GM12878 (cell line): ENCODE measurements at regions not wholly inside any gene's neighbourhood (a gene's known extent, or its start where the extent isn't known, plus 50 kb on each side); places are given as distances from the start of the nearest gene placed in this dataset.

ENCODE experiments used
- ATAC-seq: fragments of 200-7000 bp; cut with Tn5 transposase; 3 replicates; pipeline ENCODE4 v1.9.1; 2020; ENCODE audit warnings: mild to moderate bottlenecking, moderate library complexity
- BruUV-seq: library from RNA; stranded (reverse); fragments of 400-500 nt; replicated peaks from 2 replicates; lab custom pipeline; 2021; lab: Mats Ljungman, UMichigan
- CTCF ChIA-PET: fragments of 300-600 bp; sonication (Branson Sonifier 250); formaldehyde crosslinking; extraction: SDS; loops from one replicate; lab custom pipeline; 2021; ENCODE audit warnings: inconsistent platforms; lab: Yijun Ruan, JAX
- POLR2A ChIA-PET: fragments of 350-600 bp; formaldehyde crosslinking; extraction: SDS; loops from one replicate; lab custom pipeline; 2021; ENCODE audit warnings: inconsistent platforms; lab: Charles Lee
- RAD21 ChIA-PET: fragments of 300-600 bp; sonication (Branson Sonifier 250); formaldehyde crosslinking; loops from one replicate; lab custom pipeline; 2023; ENCODE audit warnings: antibody characterized with exemption; ENCODE audit not compliant: unreplicated experiment; lab: Charles Lee
- SMC1A ChIA-PET: fragments of 300-600 bp; sonication (Branson Sonifier 250); formaldehyde crosslinking; loops from one replicate; lab custom pipeline; 2023; ENCODE audit not compliant: unreplicated experiment, uncharacterized antibody; lab: Charles Lee
- DNase-seq: peaks from one replicate; pipeline ENCODE4 v3.0.0-alpha.2; 2011; ENCODE audit warnings: low read depth, low spot score
- FAIRE-seq: peaks from 3 replicates; lab custom pipeline; 2011; peaks lifted over from hg19 to GRCh38; lab: Jason Lieb, UNC
- H2AFZ ChIP-seq: 2 replicates; pipeline ENCODE4 v1.6.0; 2011; ENCODE audit warnings: low read depth, low read length, control low read depth; ENCODE audit not compliant: control insufficient read depth
- H3K27ac ChIP-seq: 2 replicates; pipeline ENCODE4 v1.5.1; 2011; ENCODE audit warnings: control low read depth; ENCODE audit not compliant: control insufficient read depth, insufficient read depth
- H3K27me3 ChIP-seq, 2 experiments: replicated peaks in 1 of 2; 2 replicates each; pipeline versions ENCODE4 v1.6.0 to v1.6.1; 2011; ENCODE audit warnings: low read length in 1 of 2; ENCODE audit not compliant: control insufficient read depth in 2 of 2, insufficient read depth in 2 of 2
- H3K36me3 ChIP-seq, 2 experiments: 2 replicates each; pipeline ENCODE4 v1.5.1; 2011; ENCODE audit warnings: low read length in 1 of 2; ENCODE audit not compliant: control insufficient read depth in 2 of 2, insufficient read depth in 2 of 2
- H3K4me1 ChIP-seq: 2 replicates; pipeline ENCODE4 v1.6.1; 2011; ENCODE audit warnings: mild to moderate bottlenecking, low read length, moderate library complexity, mixed read lengths; ENCODE audit not compliant: control insufficient read depth, insufficient read depth
- H3K4me2 ChIP-seq: 2 replicates; pipeline ENCODE4 v1.6.0; 2011; ENCODE audit warnings: control low read depth; ENCODE audit not compliant: control insufficient read depth, insufficient read depth
- H3K4me3 ChIP-seq: fragments of 200-600 bp; sonication (generic); 2 replicates; pipeline ENCODE4 v1.5.1; 2016
- H3K79me2 ChIP-seq: 2 replicates; pipeline ENCODE4 v1.6.0; 2011; ENCODE audit warnings: low read length; ENCODE audit not compliant: control insufficient read depth, insufficient read depth
- H3K9ac ChIP-seq: 2 replicates; pipeline ENCODE4 v1.8.0; 2011; ENCODE audit warnings: low read length, control low read depth, mixed read lengths; ENCODE audit not compliant: control insufficient read depth, insufficient read depth
- H3K9me3 ChIP-seq: replicated peaks from 3 replicates; pipeline ENCODE4 v1.5.1; 2011; ENCODE audit warnings: mild to moderate bottlenecking, low read length; ENCODE audit not compliant: control insufficient read depth, insufficient read depth
- H4K20me1 ChIP-seq: 2 replicates; pipeline ENCODE4 v1.6.0; 2011; ENCODE audit not compliant: control insufficient read depth, insufficient read depth
- CREB1 ChIP-seq: IDR thresholded peaks from 2 replicates; pipeline ENCODE4 v1.6.1; 2012; ENCODE audit warnings: low read depth, mild to moderate bottlenecking, inconsistent platforms
- CREM ChIP-seq: IDR thresholded peaks from 2 replicates; pipeline ENCODE4 v1.6.1; 2014; ENCODE audit warnings: antibody characterized with exemption, low read depth
- ETV6 ChIP-seq, 2 experiments: fragments of 450-650 bp in 1 of 2; IDR thresholded peaks in 1 of 2; conservative IDR thresholded peaks in 1 of 2; 2 replicates each; pipeline ENCODE4 v1.6.1; 2014; ENCODE audit warnings: antibody characterized with exemption in 1 of 2, borderline replicate concordance in 1 of 2, low read depth in 1 of 2, mild to moderate bottlenecking in 1 of 2, moderate library complexity in 1 of 2
- MAX ChIP-seq: IDR thresholded peaks from 2 replicates; pipeline ENCODE4 v1.6.1; 2012; ENCODE audit warnings: low read depth, low read length, improper control_type of control experiment
- MLLT1 ChIP-seq: fragments of 450-650 bp; IDR thresholded peaks from 2 replicates; pipeline ENCODE4 v1.6.1; 2016; ENCODE audit warnings: mild to moderate bottlenecking
- MXI1 ChIP-seq: fragments of 150-350 bp; IDR thresholded peaks from 2 replicates; pipeline ENCODE4 v1.6.1; 2011; ENCODE audit warnings: low read depth, mild to moderate bottlenecking, inconsistent platforms, low read length, improper control_type of control experiment
- MYC ChIP-seq: IDR thresholded peaks from 2 replicates; pipeline ENCODE4 v1.6.1; 2011; ENCODE audit warnings: mild to moderate bottlenecking, low read length, moderate library complexity, inconsistent platforms; ENCODE audit not compliant: insufficient read depth, insufficient replicate concordance, insufficient read length, severe bottlenecking
- SKIL ChIP-seq: fragments of 450-650 bp; IDR thresholded peaks from 2 replicates; pipeline ENCODE4 v1.6.1; 2017; ENCODE audit warnings: mild to moderate bottlenecking, low read depth, inconsistent platforms; ENCODE audit not compliant: poor library complexity, severe bottlenecking
- TAF1 ChIP-seq: IDR thresholded peaks from 2 replicates; pipeline ENCODE4 v1.6.1; 2011; ENCODE audit warnings: mild to moderate bottlenecking, low read depth, low read length, borderline replicate concordance
- WRNIP1 ChIP-seq: IDR thresholded peaks from 2 replicates; pipeline ENCODE4 v1.6.1; 2011; ENCODE audit warnings: low read depth, low read length, improper control_type of control experiment, borderline replicate concordance
- ZBED1 ChIP-seq: IDR thresholded peaks from 2 replicates; pipeline ENCODE4 v1.6.1; 2016; ENCODE audit warnings: borderline replicate concordance
- ZNF207 ChIP-seq: fragments of 450-650 bp; IDR thresholded peaks from 2 replicates; pipeline ENCODE4 v1.6.1; 2014; ENCODE audit warnings: antibody characterized with exemption, mild to moderate bottlenecking, borderline replicate concordance
- WGBS: methylation state at CpG from one replicate; pipeline ENCODE4 v1.1.6; 2016; ENCODE audit warnings: low lambda C conversion rate; ENCODE audit not compliant: insufficient replicate concordance, insufficient coverage; ENCODE audit errors: missing lambda C conversion rate; 5-methylcytosine and 5-hydroxymethylcytosine counted together
- in situ Hi-C: fragments of 300-500 bp; cut with MboI; formaldehyde crosslinking; loops from 9 replicates; pipeline ENCODE4 v1.14.3; 2018; ENCODE audit warnings: mixed read lengths
- intact Hi-C: fragments of 100-400 bp; cut with micrococcal nuclease; formaldehyde crosslinking; loops from one replicate; pipeline ENCODE4 v1.14.2; 2022; ENCODE audit not compliant: unreplicated experiment

- TF ChIP-seq MLLT1: no peak
- no peak for TF ChIP-seq CREM
These were observed 895.0 kb downstream of the TBL1XR1 start (continued) for GRCh38 chr3:176302271-176302670.

- H3K79me2 ChIP-seq: no peaks in the 10 kb centered on the region
- no peaks in the 10 kb centered on the region for H3K27me3 ChIP-seq
- H2AFZ ChIP-seq: no peak overlapping the region
- in situ Hi-C loops: no loop called here
- ATAC-seq (no peak), DNase-seq (no peak)
- SMC1A ChIA-PET: no interaction called here
- BruUV-seq: no TSS peak
- H3K4me3 ChIP-seq: no peak overlapping the region
- H3K36me3 ChIP-seq: no peaks in the 10 kb centered on the region
- RAD21 ChIA-PET: no interaction called here
- no peak overlapping the region for H3K4me2 ChIP-seq
- no peak overlapping the region for H3K27ac ChIP-seq
- no peak overlapping the region for H3K9ac ChIP-seq
- 0% methylated on average over 1 of the region's 1 CpG for WGBS
- no peaks in the 10 kb centered on the region for H3K4me1 ChIP-seq
- no peaks in the 10 kb centered on the region for H3K9me3 ChIP-seq
- no peak for TF ChIP-seq MYC
- no peak for TF ChIP-seq MXI1
- no peak for TF ChIP-seq ZNF207
- TF ChIP-seq CREB1: no peak
- TF ChIP-seq SKIL: no peak
- TF ChIP-seq MAX: no peak
- TF ChIP-seq ZBED1: no peak
- no peak for TF ChIP-seq WRNIP1
- TF ChIP-seq ETV6 (conservative IDR thresholded peaks at IDR 0.05 in 1 of 2, IDR thresholded peaks at IDR 0.05 in 1 of 2; ENCODE audit: borderline replicate concordance in 1 of 2, low read depth in 1 of 2): no peak
- TF ChIP-seq TAF1: no peak
- TF ChIP-seq, all 136 proteins: peak for 0
- no peaks in the 10 kb centered on the region for H4K20me1 ChIP-seq
- POLR2A ChIA-PET: no interaction called here
- CTCF ChIA-PET: no interaction called here
- intact Hi-C loops: no loop called here
- no peak for FAIRE-seq
These were observed 901.1 kb downstream of the TBL1XR1 start for GRCh38 chr3:176296066-176296597.
